ENCODE measurements at regions not wholly inside any gene's neighbourhood (a gene's known extent, or its start where the extent isn't known, plus 50 kb on each side); places are given as distances from the start of the nearest gene placed in this dataset.

DNA sequence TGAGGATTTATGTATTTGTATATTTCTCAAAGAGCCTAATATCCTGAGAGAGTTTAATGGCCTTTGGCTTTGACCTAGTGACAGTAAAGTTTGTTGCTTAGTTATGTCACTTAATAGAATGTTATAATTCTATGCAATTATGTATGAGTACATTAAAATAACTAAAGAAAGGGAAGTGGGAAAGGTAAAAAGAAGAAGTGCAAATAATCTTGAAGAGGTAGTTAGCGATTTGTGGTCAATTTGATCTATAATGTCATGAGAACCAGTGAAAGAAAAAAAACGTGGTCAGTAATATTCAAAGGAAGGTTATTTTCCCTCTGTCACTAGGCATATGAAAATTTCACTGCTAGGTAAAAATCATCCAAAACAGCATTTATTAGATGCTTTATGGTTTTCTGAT lies 143.4 kb upstream of the LSM8 start:
- TF ChIP-seq, protein P1, sequence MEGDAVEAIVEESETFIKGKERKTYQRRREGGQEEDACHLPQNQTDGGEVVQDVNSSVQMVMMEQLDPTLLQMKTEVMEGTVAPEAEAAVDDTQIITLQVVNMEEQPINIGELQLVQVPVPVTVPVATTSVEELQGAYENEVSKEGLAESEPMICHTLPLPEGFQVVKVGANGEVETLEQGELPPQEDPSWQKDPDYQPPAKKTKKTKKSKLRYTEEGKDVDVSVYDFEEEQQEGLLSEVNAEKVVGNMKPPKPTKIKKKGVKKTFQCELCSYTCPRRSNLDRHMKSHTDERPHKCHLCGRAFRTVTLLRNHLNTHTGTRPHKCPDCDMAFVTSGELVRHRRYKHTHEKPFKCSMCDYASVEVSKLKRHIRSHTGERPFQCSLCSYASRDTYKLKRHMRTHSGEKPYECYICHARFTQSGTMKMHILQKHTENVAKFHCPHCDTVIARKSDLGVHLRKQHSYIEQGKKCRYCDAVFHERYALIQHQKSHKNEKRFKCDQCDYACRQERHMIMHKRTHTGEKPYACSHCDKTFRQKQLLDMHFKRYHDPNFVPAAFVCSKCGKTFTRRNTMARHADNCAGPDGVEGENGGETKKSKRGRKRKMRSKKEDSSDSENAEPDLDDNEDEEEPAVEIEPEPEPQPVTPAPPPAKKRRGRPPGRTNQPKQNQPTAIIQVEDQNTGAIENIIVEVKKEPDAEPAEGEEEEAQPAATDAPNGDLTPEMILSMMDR (IDR thresholded peaks at IDR 0.05; ENCODE audit: low read depth, low read length): no peak
- TF ChIP-seq EZH2phosphoT487 (IDR thresholded peaks at IDR 0.05; ENCODE audit: low read depth): no peak

Data from OCI-LY3 (cell line).